CD4-positive, alpha-beta T cell treated with Interleukin-15 for 1 hour (primary cell): ENCODE measurements at regions not wholly inside any gene's neighbourhood (a gene's known extent, or its start where the extent isn't known, plus 50 kb on each side); places are given as distances from the start of the nearest gene placed in this dataset.
"Not testable (repeated sequence)": the region's sequence is repeated elsewhere in the genome, so short reads cannot be mapped to it uniquely, and the experiment has no call there.

Experiments
- DNase-seq: peaks from one replicate; pipeline ENCODE4 v3.0.0-alpha.2; 2020

DNA sequence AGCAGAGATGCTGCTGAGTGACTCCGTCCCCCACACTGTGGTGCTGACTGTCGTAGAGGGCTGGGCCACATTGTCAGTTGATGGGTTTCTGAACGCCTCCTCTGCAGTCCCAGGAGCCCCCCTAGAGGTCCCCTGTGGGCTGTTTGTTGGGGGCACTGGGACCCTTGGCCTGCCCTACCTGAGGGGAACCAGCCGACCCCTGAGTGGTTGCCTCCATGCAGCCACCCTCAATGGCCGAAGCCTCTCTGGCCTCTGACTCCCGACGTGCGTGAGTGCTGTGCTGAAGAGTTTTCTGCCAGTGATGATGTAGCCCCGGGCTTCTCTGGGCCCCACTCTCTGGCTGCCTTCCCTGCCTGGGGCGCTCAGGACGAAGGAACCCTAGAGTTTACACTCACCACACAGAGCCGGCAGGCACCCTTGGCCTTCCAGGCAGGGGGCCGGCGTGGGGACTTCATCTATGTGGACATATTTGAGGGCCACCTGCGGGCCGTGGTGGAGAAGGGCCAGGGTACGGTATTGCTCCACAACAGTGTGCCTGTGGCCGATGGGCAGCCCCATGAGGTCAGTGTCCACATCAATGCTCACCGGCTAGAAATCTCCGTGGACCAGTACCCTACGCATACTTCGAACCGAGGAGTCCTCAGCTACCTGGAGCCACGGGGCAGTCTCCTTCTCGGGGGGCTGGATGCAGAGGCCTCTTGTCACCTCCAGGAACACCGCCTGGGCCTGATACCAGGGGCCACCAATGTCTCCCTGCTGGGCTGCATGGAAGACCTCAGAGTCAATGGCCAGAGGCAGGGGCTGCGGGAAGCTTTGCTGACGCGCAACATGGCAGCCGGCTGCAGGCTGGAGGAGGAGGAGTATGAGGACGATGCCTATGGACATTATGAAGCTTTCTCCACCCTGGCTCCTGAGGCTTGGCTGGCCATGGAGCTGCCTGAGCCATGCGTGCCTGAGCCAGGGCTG, 181.1 kb downstream of the TBC1D2B start:
- DNase-seq = not testable (repeated sequence)

GRCh38 chr15:77895742-77896141, 181.8 kb downstream of the TBC1D2B start:
- no peak for DNase-seq

GRCh38 chr15:77895145-77895544, 182.4 kb downstream of the TBC1D2B start:
- not testable (repeated sequence) for DNase-seq

GRCh38 chr15:77893671-77894640, 183.6 kb downstream of the TBC1D2B start:
- DNase-seq = not testable (repeated sequence)

DNA sequence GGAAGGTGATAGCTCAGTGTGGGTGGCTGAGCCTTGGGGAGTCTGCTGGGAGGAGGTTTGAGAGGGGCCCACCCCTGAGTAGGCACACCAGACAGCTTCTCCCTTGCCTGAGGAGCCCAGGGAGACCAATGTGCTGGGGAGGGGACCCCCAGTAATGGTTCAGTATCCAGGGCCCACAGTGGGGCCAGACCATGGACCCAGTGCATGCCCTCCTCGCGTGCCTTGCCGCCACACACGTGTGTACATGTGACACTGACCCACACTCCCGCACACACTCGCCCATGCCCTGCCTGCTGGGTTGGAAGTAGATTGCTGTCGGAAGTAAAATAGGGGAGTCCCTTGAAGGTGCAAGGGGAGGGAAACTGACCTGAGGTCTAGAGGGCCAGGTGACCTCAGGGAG, 184.3 kb downstream of the TBC1D2B start:
- DNase-seq = not testable (repeated sequence)

- DNase-seq = no peak
Measured at GRCh38 chr15:77892335-77892734, 185.2 kb downstream of the TBC1D2B start.

GRCh38 chr15:77891862-77892261, 185.6 kb downstream of the TBC1D2B start:
- not testable (repeated sequence) for DNase-seq

- DNase-seq = not testable (repeated sequence)
Measured at GRCh38 chr15:77890911-77891801, 186.4 kb downstream of the TBC1D2B start.

DNA sequence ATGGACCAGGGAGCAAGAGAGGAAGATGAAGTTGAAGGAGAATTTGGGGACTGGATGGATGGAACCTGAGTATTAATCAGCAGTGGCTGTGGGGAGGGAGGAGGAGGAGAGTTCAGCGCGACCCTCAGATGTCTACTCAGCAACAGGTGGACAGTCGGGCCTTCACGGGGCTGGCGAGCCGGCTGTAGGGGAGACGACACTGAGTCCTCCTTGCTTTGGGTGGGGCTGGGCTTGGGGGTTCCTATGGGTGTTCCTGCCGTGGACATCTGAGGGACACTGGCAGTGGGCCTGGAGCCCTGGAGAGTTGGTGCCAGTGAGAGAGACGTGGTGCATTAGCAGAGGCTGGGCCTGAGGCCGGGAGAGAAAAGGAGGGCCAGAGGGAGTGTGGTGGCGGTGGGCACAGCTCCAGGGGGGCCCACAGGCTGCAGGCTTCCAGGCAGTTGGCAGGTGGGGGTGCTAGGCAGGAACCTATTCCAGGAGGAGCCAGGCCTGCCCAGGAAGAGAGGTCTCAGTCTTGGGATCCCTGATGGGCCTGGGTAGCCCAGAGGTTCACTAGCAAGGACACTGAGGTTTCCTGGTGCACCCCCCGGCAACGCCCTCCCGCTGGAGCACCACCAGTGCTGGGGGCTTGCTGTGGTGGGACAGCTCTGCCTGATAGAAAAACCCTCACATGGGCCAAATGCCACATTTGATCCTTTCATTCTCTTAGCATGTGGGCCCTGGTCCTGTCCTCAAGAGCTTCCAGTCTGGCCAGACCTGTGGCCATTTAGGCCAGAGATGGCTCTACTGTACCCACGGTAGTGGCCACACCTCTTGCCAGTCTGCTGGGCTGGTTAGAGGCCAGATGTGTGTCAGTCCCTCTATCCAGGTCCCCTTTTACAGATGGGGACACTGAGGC, 187.4 kb downstream of the TBC1D2B start:
- DNase-seq = not testable (repeated sequence)

- DNase-seq = no peak
Measured at GRCh38 chr15:77889009-77889806, 188.3 kb downstream of the TBC1D2B start.

- not testable (repeated sequence) for DNase-seq
Measured at GRCh38 chr15:77887563-77888429, 189.7 kb downstream of the TBC1D2B start.

DNA sequence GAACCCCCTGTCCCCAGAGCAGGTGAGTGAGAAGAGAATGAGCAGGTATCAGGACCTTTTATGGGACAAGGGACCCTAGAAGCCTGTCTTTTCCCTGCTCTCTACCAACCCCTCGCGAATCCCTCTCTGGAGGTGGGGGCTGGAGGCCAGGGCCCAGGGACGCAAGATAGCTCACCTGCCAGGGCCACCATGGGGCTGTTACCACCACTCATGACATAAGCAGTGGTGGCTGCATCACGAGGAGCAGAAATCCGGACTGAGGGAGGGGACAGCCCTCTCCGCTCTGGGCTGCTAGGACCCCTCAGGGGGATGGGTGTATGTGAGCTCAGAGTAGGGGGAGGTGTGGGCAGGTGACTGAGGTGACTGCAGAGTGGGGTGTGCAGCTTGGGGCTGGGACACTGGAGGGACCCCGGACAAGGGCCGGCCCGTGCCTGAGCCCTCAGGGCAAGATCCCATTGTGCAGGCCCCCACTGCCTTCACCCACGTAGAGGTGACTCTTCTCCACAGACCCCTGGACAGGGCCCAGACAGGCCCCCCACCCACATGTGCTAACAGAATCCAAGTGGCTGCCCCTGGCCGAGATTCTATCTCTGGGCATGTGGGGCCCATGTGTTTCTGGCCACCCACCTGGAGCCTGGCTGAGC, 190.6 kb downstream of the TBC1D2B start:
- DNase-seq = no peak

DNA sequence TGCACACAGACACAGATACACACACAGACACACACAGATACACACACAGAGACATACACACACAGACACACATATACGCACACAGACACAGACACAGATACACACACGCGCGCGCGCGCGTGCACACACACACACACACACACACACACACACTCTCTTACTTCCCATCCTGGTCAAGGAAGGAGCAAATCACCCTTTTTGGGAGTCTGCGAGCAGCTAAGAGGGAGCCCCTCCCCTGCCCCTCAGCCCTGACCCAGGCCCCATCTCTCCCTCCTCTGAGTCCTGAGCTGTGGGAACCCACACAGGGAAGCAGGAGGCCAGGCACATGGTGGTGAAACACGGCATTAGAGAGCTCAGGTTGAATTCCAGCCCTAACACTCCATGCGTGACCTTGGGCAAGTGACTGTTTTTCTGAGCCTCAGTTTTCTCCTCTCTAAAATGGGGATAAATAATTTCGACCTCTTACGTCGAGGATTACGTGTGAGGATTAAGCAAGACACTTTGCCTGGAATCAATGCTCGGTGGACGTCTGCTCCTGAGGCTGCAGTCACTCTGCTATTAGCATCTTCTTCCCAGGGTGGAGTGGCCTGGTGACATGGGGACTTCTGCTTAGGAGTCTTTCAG, 191.5 kb downstream of the TBC1D2B start:
- not testable (repeated sequence) for DNase-seq

DNA sequence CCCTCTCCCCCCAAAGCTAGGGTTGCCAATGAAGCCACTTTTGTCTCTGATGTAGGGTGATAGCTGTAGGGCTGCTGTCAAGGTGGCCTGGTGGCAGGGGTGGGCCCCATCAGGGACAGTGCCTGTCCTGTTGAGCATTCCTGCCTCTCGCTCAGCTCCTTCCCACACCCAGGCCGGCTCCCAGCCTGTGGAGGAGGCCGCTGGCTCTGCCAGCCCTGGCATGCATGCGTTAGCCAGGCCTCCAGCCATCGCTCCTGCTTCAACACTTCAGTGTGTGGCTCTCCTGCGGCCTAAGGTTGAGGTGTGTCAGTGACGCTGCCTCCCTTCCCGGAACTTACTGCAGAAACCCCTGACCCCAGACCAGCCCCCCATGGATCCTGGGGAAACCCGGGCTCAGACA, 194.5 kb downstream of the TBC1D2B start:
- not testable (repeated sequence) for DNase-seq

GRCh38 chr15:77881950-77882349, 195.6 kb downstream of the TBC1D2B start:
- no peak for DNase-seq

GRCh38 chr15:77881535-77881934, 196.0 kb downstream of the TBC1D2B start:
- not testable (repeated sequence) for DNase-seq

- not testable (repeated sequence) for DNase-seq
Measured at GRCh38 chr15:77879466-77879865, 198.0 kb downstream of the TBC1D2B start.
